ENCODE measurements at regions not wholly inside any gene's neighbourhood (a gene's known extent, or its start where the extent isn't known, plus 50 kb on each side); places are given as distances from the start of the nearest gene placed in this dataset.

- no peak for TF ChIP-seq CTCF (IDR thresholded peaks at IDR 0.05)
- TF ChIP-seq EZH2 (IDR thresholded peaks at IDR 0.05; ENCODE audit: borderline replicate concordance, insufficient read depth, low read depth, low read length, poor library complexity, severe bottlenecking), result no peak
Observed at GRCh38 chrX:129071390-129071789, 451.9 kb downstream of the SMARCA1 start.
